ENCODE measurements at regions not wholly inside any gene's neighbourhood (a gene's known extent, or its start where the extent isn't known, plus 50 kb on each side); places are given as distances from the start of the nearest gene placed in this dataset.

DNA sequence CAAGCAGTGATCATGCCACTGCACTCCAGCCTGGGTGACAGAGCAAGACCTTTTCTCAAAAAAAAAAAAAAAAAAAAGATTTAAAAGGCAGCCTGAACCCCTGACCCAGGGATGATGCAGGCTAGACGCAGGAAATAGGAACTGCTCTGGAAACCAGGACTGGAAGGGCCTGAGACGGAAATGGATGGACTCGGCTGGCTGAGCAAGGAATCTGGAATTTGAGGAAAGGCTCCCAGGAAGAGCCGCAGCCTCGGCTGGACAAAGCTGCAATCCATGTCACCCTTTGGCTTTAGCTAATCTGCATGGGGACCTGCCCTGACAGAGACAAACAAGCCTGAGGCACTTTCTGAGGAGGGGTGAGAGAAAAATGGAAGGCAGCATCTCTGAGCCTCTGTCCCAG lies 55.0 kb upstream of the DAPL1 start:
- Histone ChIP-seq H3K27ac (no peak overlapping the region), H3K9me3 (no peaks in the 10 kb centered on the region), H3K4me1 (no peaks in the 10 kb centered on the region), H3K27me3 (no peaks in the 10 kb centered on the region), H3K36me3 (no peaks in the 10 kb centered on the region), H3K4me3 (no peak overlapping the region)
- DNase-seq: no peak
- intact Hi-C loops (cut with DNase I): loop anchor here in 1 of 3 donors (10.0 kb wide), 1 partner anchor 555 kb away; no protein-coding TSS in a partner anchor
- ATAC-seq: no peak
- FAIRE-seq: no peak
- TF ChIP-seq, protein P1, sequence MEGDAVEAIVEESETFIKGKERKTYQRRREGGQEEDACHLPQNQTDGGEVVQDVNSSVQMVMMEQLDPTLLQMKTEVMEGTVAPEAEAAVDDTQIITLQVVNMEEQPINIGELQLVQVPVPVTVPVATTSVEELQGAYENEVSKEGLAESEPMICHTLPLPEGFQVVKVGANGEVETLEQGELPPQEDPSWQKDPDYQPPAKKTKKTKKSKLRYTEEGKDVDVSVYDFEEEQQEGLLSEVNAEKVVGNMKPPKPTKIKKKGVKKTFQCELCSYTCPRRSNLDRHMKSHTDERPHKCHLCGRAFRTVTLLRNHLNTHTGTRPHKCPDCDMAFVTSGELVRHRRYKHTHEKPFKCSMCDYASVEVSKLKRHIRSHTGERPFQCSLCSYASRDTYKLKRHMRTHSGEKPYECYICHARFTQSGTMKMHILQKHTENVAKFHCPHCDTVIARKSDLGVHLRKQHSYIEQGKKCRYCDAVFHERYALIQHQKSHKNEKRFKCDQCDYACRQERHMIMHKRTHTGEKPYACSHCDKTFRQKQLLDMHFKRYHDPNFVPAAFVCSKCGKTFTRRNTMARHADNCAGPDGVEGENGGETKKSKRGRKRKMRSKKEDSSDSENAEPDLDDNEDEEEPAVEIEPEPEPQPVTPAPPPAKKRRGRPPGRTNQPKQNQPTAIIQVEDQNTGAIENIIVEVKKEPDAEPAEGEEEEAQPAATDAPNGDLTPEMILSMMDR (IDR thresholded peaks at IDR 0.05): no peak
- WGBS, 2 donors: 82 to 87% methylated on average over 5 of the region's 5 CpGs

DNA sequence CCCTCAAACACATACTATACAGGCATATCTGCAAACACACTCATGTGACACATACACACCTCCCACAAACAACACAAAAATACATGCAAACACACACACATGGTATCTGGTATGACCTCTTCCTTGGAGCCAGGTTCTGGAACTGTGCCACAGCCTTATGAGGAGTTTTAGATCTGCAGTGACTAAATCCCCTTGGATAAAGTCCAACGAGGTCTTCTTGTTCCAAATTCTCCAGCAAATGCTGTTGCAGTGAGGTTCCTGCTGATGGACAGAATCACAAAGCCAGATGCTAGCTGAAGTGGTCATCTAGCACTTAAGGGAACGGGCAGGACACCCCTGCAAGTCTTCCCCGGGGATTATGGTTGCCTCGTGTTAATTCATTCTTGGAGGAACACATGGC lies 54.5 kb upstream of the DAPL1 start:
- Histone ChIP-seq H3K27ac (no peak overlapping the region), H3K4me3 (no peak overlapping the region), H3K27me3 (no peaks in the 10 kb centered on the region), H3K36me3 (no peaks in the 10 kb centered on the region), H3K9me3 (no peaks in the 10 kb centered on the region), H3K4me1 (no peaks in the 10 kb centered on the region)
- no peak for DNase-seq
- no peak for FAIRE-seq
- 62 to 77% methylated on average over 4 of the region's 4 CpGs for WGBS, 2 donors
- intact Hi-C loops (cut with DNase I): loop anchor here in 1 of 3 donors (10.0 kb wide), 1 partner anchor 556 kb away; no protein-coding TSS in a partner anchor
- TF ChIP-seq, protein P1 (IDR thresholded peaks at IDR 0.05): no peak
- ATAC-seq: no peak

GRCh38 chr2:158741625-158742024 lies 53.5 kb upstream of the DAPL1 start:
- no peak for ATAC-seq
- Histone ChIP-seq H3K27ac (no peak overlapping the region), H3K4me1 (no peaks in the 10 kb centered on the region), H3K4me3 (no peak overlapping the region), H3K36me3 (no peaks in the 10 kb centered on the region), H3K27me3 (no peaks in the 10 kb centered on the region), H3K9me3 (no peaks in the 10 kb centered on the region)
- 83 to 90% methylated on average over 8 of the region's 8 CpGs for WGBS, 2 donors
- no peak for FAIRE-seq
- DNase-seq: no peak
- TF ChIP-seq, protein P1 (IDR thresholded peaks at IDR 0.05): no peak
- intact Hi-C loops (cut with DNase I): loop anchor here in 1 of 3 donors (10.0 kb wide), 1 partner anchor 557 kb away; no protein-coding TSS in a partner anchor

GRCh38 chr2:158742536-158742935 lies 52.6 kb upstream of the DAPL1 start:
- Histone ChIP-seq H3K27me3 (no peaks in the 10 kb centered on the region), H3K36me3 (no peaks in the 10 kb centered on the region), H3K4me3 (no peak overlapping the region), H3K27ac (no peak overlapping the region), H3K4me1 (no peaks in the 10 kb centered on the region), H3K9me3 (no peaks in the 10 kb centered on the region)
- WGBS, 2 donors: 74 to 79% methylated on average over 4 of the region's 4 CpGs
- intact Hi-C loops (cut with DNase I): loop anchor here in 1 of 3 donors (10.0 kb wide), 1 partner anchor 558 kb away; no protein-coding TSS in a partner anchor
- ATAC-seq (no peak), FAIRE-seq (no peak), DNase-seq (no peak)
- TF ChIP-seq, protein P1 (IDR thresholded peaks at IDR 0.05): no peak

DNA sequence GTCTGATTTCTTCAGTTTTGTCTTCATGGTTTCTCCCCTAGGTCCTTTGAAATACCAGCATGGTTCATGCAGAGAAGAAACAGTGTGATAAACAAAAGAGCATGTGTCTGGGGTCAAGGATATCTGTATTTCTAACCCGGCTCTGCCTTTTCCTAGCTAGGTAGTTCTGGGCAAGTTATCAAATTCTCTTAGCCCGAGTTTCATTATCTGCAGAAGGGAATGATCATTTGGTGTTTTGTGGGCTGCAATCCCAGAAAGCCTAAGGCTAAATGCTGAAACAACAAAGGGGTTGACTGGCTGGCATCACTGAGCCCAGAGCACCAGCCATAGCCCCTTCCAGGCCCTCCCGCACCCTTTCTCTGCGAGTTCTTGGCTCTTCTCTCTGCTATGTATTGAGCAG lies 51.7 kb upstream of the DAPL1 start:
- FAIRE-seq (no peak), ATAC-seq (no peak), DNase-seq (no peak)
- Histone ChIP-seq H3K27ac (no peak overlapping the region), H3K4me3 (no peak overlapping the region), H3K9me3 (no peaks in the 10 kb centered on the region), H3K4me1 (no peaks in the 10 kb centered on the region), H3K27me3 (no peaks in the 10 kb centered on the region), H3K36me3 (no peaks in the 10 kb centered on the region)
- intact Hi-C loops (cut with DNase I): loop anchor here in 1 of 3 donors (10.0 kb wide), 1 partner anchor 559 kb away; no protein-coding TSS in a partner anchor
- 53 to 60% methylated on average over 4 of the region's 4 CpGs for WGBS, 2 donors
- TF ChIP-seq, protein P1 (IDR thresholded peaks at IDR 0.05): no peak

Data from pancreas (tissue), 10 donors.